Osteoblast (primary cell): ENCODE measurements at regions not wholly inside any gene's neighbourhood (a gene's known extent, or its start where the extent isn't known, plus 50 kb on each side); places are given as distances from the start of the nearest gene placed in this dataset.

Experiments
- DNase-seq: peaks from one replicate; pipeline ENCODE4 v3.0.0; 2011; ENCODE audit warnings: low spot score, mixed read lengths; ENCODE audit not compliant: insufficient read length; ENCODE audit errors: missing footprints
- H2AFZ ChIP-seq: 2 replicates; pipeline ENCODE4 v1.6.0; 2011; ENCODE audit warnings: mild to moderate bottlenecking, low read length
- H3K27ac ChIP-seq: 2 replicates; pipeline ENCODE4 v1.5.1; 2011; ENCODE audit warnings: mild to moderate bottlenecking, low read depth, low read length, moderate library complexity
- H3K27me3 ChIP-seq: 2 replicates; pipeline ENCODE4 v1.6.0; 2012; ENCODE audit warnings: mild to moderate bottlenecking, control low read depth, inconsistent platforms, low read length, moderate library complexity; ENCODE audit not compliant: insufficient read depth
- H3K36me3 ChIP-seq: 2 replicates; pipeline ENCODE4 v1.5.1; 2011; ENCODE audit warnings: mild to moderate bottlenecking, low read length, control low read depth, moderate library complexity; ENCODE audit not compliant: insufficient read depth
- H3K4me1 ChIP-seq: 2 replicates; pipeline ENCODE4 v1.5.1; 2011; ENCODE audit warnings: mild to moderate bottlenecking, low read length, control low read depth, moderate library complexity; ENCODE audit not compliant: insufficient read depth
- H3K4me2 ChIP-seq: 2 replicates; pipeline ENCODE4 v1.6.0; 2011; ENCODE audit warnings: mild to moderate bottlenecking, low read length; ENCODE audit not compliant: insufficient read depth
- H3K4me3 ChIP-seq: fragments of 200-600 bp; sonication (generic); 3 replicates; pipeline ENCODE4 v1.5.1; 2012; ENCODE audit warnings: mild to moderate bottlenecking, low read length, inconsistent platforms; ENCODE audit not compliant: insufficient read depth
- H3K79me2 ChIP-seq: 2 replicates; pipeline ENCODE4 v1.6.0; 2012; ENCODE audit warnings: mild to moderate bottlenecking, low read length, control low read depth, inconsistent platforms; ENCODE audit not compliant: insufficient read depth
- H3K9me3 ChIP-seq: 2 replicates; pipeline ENCODE4 v1.5.1; 2011; ENCODE audit warnings: low read depth, low read length, control low read depth
- H4K20me1 ChIP-seq: 2 replicates; pipeline ENCODE4 v1.6.0; 2012; ENCODE audit warnings: mild to moderate bottlenecking, low read length, control low read depth; ENCODE audit not compliant: insufficient read depth
- TF ChIP-seq, protein P1 (sequence below): IDR thresholded peaks from 2 replicates; pipeline ENCODE4 v1.5.1; 2011; ENCODE audit warnings: mild to moderate bottlenecking, low read depth, low read length, moderate library complexity; ENCODE audit errors: extremely low read depth

DNA sequence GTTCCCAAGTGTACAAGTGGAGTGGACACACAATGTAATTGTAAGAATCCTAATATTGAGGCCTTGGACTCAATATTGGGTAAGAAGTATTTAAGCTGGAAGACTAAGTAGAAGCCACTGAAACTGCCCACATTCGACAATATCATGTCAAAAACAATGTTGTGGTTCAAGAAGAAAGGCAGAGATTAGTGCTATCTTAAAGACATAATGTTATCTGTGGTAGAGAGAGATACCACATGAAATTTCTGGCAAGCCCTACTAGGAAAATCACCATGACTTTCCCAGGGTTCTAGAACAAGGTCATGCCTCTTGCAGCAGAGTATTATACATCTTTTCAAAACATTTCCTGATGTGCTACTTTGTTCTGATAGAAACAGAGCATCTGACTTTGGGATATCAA is 192.6 kb downstream of the RAP2B start:
- Histone ChIP-seq H4K20me1 (no peaks in the 10 kb centered on the region), H3K36me3 (no peaks in the 10 kb centered on the region), H3K27me3 (no peaks in the 10 kb centered on the region), H3K4me3 (no peak overlapping the region), H3K79me2 (no peaks in the 10 kb centered on the region), H3K4me1 (peaks cover 15% of the 10 kb centered on the region), H3K27ac (no peak overlapping the region), H3K9me3 (no peaks in the 10 kb centered on the region), H2AFZ (no peak overlapping the region), H3K4me2 (no peak overlapping the region)
- TF ChIP-seq, protein P1, sequence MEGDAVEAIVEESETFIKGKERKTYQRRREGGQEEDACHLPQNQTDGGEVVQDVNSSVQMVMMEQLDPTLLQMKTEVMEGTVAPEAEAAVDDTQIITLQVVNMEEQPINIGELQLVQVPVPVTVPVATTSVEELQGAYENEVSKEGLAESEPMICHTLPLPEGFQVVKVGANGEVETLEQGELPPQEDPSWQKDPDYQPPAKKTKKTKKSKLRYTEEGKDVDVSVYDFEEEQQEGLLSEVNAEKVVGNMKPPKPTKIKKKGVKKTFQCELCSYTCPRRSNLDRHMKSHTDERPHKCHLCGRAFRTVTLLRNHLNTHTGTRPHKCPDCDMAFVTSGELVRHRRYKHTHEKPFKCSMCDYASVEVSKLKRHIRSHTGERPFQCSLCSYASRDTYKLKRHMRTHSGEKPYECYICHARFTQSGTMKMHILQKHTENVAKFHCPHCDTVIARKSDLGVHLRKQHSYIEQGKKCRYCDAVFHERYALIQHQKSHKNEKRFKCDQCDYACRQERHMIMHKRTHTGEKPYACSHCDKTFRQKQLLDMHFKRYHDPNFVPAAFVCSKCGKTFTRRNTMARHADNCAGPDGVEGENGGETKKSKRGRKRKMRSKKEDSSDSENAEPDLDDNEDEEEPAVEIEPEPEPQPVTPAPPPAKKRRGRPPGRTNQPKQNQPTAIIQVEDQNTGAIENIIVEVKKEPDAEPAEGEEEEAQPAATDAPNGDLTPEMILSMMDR = no peak
- DNase-seq = no peak

- Histone ChIP-seq H3K9me3 (no peaks in the 10 kb centered on the region), H3K27me3 (no peaks in the 10 kb centered on the region), H3K4me2 (no peak overlapping the region), H3K36me3 (no peaks in the 10 kb centered on the region), H3K79me2 (no peaks in the 10 kb centered on the region), H2AFZ (no peak overlapping the region), H3K4me3 (no peak overlapping the region), H4K20me1 (no peaks in the 10 kb centered on the region), H3K27ac (no peak overlapping the region), H3K4me1 (peaks cover 6% of the 10 kb centered on the region)
- TF ChIP-seq, protein P1 = no peak
- DNase-seq = no peak
These were observed 193.5 kb downstream of the RAP2B start for GRCh38 chr3:153355559-153355958.

DNA sequence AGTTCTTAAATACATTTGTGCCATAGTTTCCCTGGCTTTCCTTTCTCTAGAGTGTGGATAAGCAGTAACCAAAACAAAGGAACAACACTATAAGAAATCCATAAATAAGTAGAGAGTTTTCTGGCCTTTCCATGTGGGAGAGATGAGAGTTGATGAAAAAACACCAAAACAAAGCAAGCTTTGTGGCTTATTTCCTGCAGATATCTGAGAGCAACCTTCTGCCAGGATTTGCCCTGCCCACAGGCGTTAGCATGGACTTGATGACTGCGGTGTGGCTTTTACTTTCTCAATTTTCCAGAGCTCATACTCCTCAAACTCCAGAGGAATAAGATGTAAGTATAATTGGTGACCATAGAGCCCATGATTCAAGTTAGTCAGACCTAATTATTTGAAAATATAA is 194.9 kb downstream of the RAP2B start:
- Histone ChIP-seq H3K4me2 (no peak overlapping the region), H3K36me3 (no peaks in the 10 kb centered on the region), H3K4me1 (no peaks in the 10 kb centered on the region), H4K20me1 (no peaks in the 10 kb centered on the region), H3K27ac (no peak overlapping the region), H2AFZ (no peak overlapping the region), H3K9me3 (no peaks in the 10 kb centered on the region), H3K79me2 (no peaks in the 10 kb centered on the region), H3K27me3 (no peaks in the 10 kb centered on the region), H3K4me3 (no peak overlapping the region)
- no peak for DNase-seq
- TF ChIP-seq, protein P1 = no peak

GRCh38 chr3:153357436-153357835 is 195.4 kb downstream of the RAP2B start:
- H4K20me1 ChIP-seq = no peaks in the 10 kb centered on the region
- H3K4me1 ChIP-seq = no peaks in the 10 kb centered on the region

More at GRCh38 chr3:153357436-153357835, 195.4 kb downstream of the RAP2B start:
- Histone ChIP-seq H3K36me3 (no peaks in the 10 kb centered on the region), H3K4me3 (no peak overlapping the region), H3K79me2 (no peaks in the 10 kb centered on the region), H3K4me2 (no peak overlapping the region), H3K9me3 (no peaks in the 10 kb centered on the region), H3K27me3 (no peaks in the 10 kb centered on the region), H3K27ac (no peak overlapping the region), H2AFZ (no peak overlapping the region)
- DNase-seq = no peak
- TF ChIP-seq, protein P1 = no peak
